NCI-H146 treated with DMSO at 0.1 percent for 48 hours (cell line): ENCODE measurements at regions not wholly inside any gene's neighbourhood (a gene's known extent, or its start where the extent isn't known, plus 50 kb on each side); places are given as distances from the start of the nearest gene placed in this dataset.

Experiments
- DNase-seq: peaks from one replicate; lab custom pipeline; 2025; ENCODE audit not compliant: unreplicated experiment; lab: John Stamatoyannopoulos, UW

DNA sequence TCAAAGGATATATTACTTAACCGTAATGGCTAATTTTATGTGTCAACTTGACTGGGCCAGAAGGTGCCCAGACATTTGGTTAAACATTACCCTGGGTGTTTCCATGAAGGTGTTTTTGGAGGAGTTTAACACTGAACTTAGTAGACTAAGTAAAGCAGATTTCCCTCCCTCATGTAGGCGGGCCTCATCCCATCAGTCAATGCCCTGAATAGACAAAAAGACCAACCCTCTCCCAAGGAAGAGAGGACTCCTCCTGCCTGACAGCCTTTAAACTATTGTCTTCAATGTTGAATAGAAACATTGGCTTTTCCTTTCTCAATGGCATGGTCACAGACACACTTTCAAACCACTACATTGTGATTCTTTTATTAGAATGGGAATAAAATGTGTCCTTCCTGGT, 121.9 kb downstream of the SETD4 start:
- DNase-seq: no peak

DNA sequence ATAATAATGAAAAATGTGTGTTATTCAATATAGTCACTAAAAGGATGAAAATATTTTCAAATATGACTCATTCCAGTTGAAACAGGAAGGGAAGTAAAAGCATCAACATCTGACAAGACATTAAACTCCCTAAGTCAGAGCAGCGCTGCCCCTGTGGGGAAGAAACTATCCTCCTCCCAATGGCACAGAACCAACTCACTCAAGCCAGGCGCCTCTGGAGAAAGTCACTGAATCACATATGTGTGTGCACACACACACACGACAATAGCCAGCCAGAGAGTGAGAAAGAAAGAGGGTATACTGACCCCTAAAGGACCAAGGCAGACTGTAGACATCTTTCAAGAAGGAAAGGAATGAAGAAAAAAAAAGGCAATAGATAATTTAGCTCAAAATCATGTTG, 126.9 kb downstream of the SETD4 start:
- DNase-seq: no peak

DNA sequence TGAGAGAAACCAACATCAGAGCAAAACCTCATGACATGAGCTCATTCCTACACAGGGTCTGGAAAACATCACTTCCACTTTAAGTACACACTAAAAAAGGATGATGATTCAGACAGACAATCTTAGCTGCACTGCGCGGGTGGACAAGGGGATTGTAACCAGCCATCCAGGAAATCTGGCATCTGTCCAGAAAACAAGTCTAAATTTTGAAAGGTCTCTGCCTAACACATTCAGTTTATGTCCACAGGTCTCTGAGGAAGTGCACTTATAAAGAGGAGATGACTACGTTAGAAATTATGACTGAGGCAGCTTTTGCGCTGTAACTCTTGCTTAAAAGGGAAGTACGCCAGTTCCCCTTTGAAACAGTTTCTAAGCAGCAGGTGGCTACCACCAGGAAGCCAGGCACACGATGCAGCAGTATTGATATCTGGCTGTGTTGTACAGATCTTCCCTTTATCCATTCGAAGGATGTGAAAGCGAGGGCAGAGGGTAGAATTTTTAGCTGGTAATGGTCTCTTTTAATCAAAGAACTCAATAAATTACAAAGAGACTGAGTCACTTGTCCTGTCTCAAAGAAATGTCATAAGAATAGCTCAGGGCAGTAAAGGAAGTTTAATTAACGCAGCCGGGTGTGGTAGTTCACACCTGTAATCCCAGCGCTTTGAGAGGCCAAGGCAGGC, 128.0 kb downstream of the SETD4 start:
- peak; percentile 55 for DNase-seq

DNA sequence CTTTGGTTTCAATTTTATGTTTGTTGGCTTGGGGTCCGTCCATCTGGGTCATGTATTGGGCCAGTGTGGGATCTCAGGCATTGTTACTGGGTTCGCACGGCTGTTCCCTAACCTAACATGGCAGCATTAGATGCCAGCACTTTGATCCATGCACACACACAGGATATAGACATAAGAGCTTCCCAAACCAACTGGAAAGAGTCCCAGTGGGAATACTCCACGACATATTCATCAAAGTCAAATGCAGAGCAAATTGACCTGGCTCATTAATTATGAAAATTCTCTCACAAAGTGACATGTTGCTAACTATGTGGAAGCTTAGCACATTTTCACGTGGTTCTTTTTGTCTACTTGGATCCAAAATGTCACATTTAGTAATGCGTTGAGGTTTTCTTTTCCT, 130.4 kb downstream of the SETD4 start:
- DNase-seq: no peak

DNA sequence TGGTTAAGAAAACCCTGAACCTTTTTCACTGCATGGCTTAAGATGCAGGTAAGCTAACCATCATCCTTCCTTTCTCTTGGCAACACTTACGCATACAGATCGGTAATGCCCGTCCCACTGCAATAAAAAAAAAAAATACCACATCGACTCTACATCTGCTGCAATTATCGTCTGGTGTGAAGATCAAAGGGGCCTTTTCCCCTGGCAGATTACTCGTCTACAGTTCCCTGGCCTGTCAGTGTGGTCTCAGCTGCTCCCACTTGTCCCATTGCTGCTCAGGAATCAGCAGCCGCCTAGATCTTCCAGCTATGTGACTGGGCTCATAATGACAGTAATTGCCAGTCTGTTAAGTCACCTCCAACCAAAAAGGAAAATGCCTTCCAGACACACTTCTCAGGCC, 133.1 kb downstream of the SETD4 start:
- DNase-seq: peak; percentile 58

DNA sequence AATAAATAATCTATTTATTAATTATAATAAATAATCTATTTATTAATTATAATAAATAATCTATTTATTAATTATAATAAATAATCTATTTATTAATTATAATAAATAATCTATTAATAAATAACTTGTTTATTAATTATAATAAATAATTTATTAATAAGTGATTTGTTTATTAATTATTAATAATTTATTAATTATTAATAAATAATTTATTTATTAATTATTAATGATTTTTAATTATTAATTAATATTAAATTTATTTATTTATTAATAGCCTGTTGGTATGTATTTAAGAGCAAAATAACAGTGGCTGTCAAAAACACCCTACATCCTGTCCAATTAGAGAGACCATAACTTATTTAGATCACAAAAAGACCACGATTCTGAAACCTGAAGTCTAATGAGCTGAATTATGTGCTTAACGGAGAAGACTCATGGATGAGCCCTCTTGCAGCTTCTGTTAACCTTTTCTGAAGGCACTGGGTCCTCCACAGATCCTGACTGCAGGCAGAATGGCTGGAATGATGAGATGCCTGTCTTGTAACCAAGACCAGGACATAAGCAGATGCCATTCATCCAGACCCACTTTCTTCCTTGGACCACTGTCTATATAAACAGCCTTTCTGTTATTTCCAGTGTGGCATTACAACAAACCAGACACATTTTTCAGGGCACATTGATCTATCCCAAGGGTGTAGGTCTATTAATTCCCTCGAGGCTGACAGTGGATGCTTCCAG, 134.2 kb downstream of the SETD4 start:
- no peak for DNase-seq

DNA sequence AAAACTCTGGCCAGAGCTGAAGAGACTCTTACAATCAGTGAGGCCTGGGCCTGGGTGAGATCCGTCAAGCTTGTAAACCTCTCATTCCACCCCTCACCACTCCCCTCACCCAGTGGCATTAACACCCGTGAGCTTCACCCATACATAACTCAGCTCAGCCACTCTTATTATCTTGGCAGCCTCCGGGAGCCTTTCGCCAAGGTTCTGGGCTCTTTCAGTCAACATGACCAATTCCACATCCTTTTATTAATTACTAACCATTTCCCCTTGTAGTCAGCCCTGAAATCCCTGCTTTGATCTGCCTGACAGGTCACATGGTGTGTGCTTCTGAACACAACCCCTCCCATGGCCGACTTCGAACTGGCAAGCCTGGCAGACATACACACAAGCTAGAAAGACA, 134.8 kb downstream of the SETD4 start:
- DNase-seq: no peak

DNA sequence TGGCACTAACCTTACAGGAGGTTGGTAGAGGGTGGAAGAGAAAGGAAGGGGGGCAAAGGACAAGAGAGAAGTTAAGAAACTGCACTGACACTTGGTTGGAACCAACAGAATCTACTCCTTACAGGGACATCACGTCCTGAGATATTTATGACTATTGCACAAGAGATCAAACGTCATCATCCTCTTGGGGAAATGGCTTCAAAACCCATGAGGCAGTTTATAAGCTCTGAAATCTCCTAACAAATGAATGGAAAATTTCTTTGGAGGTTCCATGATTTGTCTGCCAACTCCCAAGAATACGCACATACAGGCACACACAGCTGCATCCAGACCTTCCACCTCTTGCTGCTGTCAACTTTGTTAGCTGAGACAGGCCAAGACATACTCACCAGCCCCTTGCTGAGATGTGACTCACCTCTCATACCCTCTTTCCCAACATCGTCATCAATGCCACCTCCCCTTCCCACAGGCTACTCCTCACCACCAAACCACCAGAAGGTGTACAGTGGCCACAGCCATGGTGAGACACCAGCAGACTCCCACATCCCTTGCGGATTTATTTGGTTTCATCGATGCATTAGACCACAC, 135.5 kb downstream of the SETD4 start:
- no peak for DNase-seq

DNA sequence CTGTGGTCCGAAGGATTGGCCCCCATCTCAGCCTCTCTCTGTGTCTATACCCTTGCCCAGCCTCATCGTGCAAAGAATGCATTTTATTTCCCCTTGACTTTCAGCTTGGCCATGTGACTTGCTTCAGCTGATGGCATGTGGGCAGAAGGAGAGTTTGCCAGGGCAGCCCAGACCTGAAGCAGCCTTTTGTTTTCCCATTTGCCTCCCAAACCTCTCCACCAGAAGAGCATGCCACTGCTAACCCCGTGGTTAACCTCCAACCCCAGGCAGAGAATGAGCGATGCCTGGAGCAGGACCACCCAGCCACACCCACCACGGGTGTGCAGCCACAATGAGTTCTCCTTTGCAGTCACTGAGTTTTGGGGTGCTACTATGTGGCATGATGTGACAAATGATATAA, 136.4 kb downstream of the SETD4 start:
- DNase-seq: no peak

DNA sequence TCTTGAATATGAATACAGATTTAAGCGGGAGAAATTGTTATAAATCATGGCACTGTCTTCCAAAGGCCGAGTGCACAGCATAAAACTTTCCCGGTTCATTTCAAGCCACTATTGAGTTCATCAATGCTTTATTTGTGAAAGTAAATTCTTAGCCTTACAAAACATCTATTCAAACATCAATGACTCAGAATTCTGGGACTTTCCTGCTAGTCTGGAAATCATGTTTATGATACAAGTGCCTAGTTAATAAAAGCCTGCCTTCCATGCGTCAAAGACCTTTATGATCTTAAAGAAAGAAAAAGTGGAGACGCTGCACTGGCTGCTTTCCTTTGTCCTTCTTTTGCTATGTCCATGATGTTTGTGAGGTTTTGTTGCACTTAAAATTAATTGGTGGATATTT, 137.7 kb downstream of the SETD4 start:
- no peak for DNase-seq

DNA sequence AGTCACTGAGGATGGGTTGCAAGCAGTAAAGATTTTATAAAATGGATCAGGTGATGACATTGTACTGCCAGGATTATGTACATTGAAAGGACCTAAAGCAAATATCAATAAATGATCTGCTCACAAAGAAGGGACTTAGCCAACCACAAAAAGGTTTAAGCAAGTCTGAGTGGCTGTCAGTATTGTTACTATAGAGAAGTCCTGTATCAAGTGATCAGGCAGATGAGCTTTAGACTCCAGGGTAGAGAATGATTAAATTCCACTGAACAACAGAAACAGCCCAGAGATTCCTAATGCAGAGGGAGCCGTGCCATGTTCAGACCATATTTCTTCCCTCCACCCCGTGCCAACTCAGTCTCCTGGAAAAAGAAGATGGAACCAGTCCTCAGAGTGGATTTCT, 138.9 kb downstream of the SETD4 start:
- DNase-seq: no peak

DNA sequence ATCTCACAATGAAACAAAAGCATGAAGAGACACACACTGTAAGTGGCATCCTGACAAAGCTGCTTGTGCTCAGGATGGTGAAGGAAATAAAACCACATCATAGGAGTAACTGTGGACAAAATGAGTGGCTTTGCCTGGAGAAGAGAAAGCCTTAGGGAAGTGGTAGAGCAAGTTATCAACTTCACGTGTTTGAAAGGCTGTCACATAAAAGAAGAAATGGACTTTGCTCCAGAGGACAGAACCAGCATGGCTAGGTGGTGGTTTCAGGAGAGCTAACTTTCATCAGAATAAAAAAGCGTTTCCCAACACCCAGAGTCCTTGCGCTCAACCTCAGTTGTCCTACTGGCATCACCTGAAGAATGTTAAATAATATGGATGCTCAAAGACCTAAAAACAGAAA, 139.9 kb downstream of the SETD4 start:
- DNase-seq: no peak

DNA sequence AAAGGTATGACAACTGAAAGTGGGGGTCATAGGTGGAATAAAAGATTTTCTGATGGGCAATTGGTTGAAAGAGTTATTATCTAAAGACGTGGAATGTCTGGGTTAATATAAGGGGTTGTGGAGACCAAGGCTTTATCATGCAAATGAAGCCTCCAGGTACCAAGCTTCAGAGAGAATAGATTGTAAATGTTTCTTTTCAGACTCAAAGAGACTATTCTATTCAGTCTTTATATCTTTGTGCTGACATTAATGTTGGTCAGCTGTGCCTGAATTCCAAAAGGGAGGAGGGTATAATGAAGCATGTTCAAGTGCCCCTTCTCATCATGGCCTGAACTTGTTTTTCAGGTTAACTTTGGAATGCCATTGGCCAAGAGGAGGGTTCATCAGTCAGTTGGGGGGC, 145.3 kb downstream of the SETD4 start:
- no peak for DNase-seq

DNA sequence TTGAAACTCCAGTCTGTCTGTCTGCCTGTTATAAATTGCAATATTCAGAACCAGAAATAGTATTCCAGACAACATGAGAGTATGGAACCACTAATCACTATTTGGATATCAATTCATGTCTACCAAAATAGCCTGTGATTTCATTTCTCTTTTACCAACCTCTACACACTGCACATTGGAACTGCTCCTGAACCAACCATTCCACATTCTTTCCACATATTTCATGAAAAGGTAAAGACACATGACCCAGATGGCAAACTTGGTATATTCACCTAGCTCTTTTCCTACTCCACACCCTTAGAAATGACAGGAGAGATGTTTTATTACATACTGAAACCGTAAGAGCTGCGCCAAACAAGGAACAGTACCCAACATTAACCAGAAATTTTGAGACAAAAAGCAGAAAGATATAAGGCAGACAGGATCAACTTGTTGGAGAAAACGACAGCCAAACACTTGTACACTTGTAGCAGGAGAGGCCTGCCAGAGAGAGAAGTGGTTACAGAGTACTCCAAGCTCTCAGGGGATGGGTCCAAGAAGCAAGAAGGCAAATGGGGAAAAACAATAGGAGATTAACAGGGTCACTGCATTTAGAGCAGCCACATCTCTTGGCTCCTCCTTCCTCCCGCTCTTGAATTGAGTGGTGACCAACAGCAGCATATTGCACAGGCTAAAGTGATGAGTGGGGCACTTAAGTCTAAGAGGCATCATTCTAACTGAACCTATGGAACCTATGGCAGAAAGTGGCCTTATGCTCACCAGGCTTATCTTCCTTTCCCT, 148.7 kb downstream of the SETD4 start:
- no peak for DNase-seq

DNA sequence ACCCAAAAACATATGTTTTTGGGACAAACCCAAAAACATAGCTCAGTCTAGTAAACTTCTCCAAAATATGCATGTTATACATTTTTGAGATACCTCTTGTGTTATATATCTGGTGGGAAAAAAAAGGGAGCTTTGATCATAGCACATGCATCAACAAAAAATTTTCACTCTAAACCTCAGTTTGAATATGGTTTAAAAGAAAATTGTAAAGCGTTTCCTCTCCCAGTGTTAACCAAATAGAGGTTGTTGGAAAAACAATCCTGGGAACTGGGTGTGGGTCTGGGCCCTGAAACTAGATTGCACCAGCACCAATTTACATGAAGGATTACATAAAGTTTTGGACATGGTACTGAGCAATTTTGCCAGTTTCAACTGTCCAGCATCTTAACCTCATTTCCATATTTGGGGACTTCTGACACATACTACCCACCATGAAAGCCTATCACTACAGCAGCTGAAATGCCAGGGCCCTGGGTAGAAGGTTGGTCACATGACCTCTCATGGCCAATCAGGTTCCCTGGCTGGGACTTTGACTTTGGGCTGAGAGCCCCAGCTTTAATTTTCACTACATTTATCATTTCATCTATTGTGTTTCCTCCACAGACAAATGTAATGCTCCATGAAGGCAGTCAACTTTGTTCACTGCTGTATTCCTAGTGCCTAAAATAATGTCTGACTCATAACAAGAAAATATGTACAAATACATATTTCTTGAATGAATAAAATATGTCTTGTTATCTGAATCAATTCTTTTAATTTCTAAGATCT, 150.7 kb downstream of the SETD4 start:
- DNase-seq: no peak

DNA sequence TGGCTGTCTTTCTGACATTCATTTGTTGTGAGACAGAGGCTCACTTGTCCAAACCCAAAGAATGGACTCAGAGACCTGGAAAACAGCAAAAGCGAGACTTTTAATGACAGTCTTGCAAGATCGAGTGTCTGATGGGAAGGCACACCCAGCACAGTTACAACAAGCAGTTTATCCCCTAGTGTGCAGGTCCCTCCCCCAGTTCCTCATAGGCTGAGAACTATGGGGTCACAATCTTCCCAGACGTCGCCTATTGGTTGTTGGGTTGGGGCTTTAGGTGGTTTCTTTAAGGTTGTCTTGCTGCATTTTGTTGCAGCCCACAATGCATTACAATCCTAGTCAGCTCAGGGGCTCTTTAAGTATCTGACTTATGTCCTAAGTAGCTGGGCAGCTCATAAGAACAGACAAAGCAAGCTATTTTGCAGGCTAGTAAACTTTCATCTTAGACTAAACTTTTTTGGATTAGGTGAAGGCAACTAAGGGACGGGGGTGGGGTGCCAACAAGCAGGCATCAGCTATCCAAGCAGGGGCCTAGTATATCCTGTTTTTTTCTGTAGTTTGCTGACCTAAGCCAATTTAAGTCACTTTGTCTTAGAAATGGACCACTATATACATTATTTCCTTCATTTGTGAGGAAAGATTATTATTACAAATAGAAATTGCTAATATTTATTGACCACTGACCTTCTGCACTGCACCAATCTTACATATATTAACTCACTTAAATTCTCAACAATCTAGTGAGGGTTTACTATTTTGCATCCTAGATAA, 151.8 kb downstream of the SETD4 start:
- no peak for DNase-seq

DNA sequence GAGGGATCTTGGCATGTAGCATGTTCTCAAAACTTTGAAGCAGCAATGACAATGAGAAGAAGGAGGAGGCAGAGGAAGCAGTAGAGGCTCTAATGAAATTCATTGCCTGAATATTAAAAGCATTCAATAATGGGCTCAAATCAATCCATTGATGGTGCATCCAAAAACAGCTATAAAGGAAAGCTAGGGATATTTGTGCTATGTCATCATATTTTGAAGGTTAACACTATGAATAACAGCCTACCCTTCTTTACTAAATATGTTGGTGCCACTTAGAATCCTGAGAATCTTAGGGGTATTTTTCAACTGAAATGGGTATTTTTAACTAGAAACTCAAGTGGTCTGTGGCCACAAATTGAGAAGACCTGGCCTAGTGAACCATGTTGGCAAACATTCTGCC, 153.7 kb downstream of the SETD4 start:
- DNase-seq: no peak

DNA sequence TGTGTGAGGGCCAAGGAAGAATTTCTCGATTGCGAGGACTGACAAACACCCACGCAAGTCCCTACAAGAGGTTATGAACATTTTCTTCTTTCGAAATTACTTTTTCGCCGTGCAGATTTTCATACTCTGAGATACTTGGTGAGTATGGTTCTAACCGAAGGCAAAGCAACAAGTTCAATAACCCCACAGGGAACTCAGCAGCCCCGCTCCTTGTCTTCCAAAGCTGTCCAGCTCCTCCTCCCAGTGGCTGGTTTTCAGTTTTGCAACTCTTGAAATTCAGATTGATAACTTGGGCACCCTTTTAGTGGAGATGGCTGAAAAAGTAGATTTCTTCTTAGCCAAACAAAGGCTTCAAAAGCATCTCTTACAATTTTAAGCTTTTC, 154.4 kb downstream of the SETD4 start:
- no peak for DNase-seq

DNA sequence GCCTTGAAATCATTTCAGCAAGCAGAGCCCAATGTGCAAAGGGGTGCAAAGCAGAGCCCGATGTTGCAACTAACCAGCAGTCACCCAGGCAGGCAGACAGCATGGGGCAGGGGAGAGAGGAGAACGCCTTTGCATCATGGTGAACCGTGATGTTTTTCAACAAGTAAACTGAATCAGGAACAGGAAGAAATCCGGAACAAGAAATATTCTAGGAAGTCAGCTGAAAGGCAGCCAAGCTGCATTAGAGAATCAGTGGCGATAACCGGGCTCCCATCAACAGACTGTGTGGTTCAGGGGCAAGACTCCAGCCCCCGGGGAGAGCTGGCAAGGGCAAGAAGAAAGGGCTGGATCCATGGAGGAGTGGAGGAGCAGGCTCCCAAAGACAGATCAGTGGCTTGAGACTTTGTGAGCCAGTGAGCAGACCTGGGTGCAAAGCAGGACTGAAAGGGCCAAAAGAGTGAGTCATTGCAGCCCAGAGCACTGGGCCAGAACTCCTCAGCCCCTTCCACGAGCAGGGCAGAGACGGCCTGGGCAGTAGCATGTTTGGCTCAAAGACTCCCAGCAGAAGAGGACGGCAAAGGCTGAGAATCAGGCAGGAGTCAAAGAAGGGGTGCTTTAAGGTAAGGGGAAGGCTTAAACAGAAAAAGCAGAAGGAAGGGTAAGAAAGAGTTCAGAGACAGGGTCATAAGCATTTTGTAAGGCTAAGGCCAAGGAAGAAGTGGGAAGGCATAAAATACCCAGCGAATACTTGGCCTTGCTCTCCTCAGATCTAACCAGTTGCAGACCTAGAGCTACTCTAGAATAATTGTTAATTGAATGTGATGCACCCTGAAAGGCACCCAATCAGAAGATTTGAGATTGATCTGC, 155.0 kb downstream of the SETD4 start:
- no peak for DNase-seq
